ENCODE measurements at regions not wholly inside any gene's neighbourhood (a gene's known extent, or its start where the extent isn't known, plus 50 kb on each side); places are given as distances from the start of the nearest gene placed in this dataset.
"Not testable (repeated sequence)": the region's sequence is repeated elsewhere in the genome, so short reads cannot be mapped to it uniquely, and the experiment has no call there.

DNA sequence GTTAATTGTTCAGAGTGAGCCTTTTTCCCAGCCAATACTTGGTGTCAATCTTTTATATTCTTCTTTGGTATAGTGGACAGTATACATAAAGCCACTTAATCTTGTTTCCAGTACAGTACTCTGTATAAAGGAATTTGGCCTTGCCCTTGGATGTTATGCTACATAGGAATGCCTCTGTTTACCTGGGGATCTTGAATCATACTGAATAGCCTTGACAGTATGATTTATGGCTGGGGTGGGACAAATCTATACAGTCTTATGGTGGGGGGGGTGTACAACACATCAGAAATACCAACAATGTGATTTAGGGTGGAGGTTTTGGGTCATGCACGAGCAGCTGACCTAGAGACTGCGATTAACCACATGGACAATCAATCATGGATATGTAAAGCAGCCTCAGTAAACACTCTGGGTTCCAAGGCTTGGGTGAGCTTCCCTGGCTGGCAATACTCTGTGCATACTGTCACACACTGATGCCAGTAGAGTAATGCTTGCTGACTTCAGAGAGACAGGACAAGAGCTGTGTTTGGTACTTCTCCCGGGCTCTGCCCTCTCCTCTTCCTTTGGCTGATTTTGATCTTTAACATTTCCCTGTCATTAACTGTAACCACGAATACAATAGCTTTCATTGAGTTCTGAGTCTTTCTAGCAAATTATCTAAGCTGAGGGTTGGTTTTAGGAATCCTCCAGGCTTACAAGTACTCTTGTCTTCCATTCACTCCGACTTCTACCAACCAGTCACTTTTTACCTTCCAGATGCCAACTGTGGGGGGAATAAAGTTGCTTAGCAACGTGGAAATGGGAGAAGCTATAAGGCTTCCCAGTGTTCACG lies 84.6 kb downstream of the IARS1 start:
- Histone ChIP-seq H3K27me3 (ENCODE audit: insufficient read depth, low read length) (no peaks in the 10 kb centered on the region), H3K4me3 (ENCODE audit: insufficient read depth, low read length) (no peak overlapping the region), H3K36me3 (ENCODE audit: insufficient read depth, low read length) (peaks cover 52% of the 10 kb centered on the region), H3K27ac (ENCODE audit: low read depth, low read length) (no peak overlapping the region), H3K79me2 (ENCODE audit: insufficient read depth, low read length) (no peaks in the 10 kb centered on the region), H3K4me1 (ENCODE audit: insufficient read depth, low read length) (peaks cover 6% of the 10 kb centered on the region), H2AFZ (ENCODE audit: low read length) (no peak overlapping the region), H3K9me3 (ENCODE audit: low read depth, low read length) (no peaks in the 10 kb centered on the region), H4K20me1 (ENCODE audit: insufficient read depth, low read length) (peaks cover 6% of the 10 kb centered on the region), H3K4me2 (ENCODE audit: insufficient read depth, low read length) (no peak overlapping the region)
- TF ChIP-seq, protein P1, sequence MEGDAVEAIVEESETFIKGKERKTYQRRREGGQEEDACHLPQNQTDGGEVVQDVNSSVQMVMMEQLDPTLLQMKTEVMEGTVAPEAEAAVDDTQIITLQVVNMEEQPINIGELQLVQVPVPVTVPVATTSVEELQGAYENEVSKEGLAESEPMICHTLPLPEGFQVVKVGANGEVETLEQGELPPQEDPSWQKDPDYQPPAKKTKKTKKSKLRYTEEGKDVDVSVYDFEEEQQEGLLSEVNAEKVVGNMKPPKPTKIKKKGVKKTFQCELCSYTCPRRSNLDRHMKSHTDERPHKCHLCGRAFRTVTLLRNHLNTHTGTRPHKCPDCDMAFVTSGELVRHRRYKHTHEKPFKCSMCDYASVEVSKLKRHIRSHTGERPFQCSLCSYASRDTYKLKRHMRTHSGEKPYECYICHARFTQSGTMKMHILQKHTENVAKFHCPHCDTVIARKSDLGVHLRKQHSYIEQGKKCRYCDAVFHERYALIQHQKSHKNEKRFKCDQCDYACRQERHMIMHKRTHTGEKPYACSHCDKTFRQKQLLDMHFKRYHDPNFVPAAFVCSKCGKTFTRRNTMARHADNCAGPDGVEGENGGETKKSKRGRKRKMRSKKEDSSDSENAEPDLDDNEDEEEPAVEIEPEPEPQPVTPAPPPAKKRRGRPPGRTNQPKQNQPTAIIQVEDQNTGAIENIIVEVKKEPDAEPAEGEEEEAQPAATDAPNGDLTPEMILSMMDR (IDR thresholded peaks at IDR 0.05; ENCODE audit: extremely low read depth, low read depth, low read length) = no peak
- DNase-seq (ENCODE audit: insufficient read length, low spot score, missing footprints) = no peak

DNA sequence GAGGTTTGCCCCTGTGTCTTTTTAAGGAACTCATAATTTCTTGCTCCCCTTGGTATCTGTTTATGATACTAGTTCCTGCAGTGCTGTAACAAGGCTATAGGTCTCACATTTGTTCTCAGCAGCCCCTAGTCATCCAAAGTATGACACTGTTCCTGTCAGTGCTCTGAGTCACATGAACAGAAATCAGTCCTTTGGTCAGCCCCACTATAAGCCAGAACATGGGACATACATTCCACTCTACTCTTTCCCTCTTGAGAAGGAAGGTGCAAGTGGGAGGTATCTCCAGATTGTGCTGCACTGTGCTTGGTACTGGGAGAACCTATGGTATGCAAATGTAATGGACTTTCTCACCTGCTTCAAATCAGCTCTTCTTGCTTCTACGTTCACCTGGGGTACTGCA lies 87.0 kb downstream of the IARS1 start:
- H3K36me3 ChIP-seq (ENCODE audit: insufficient read depth, low read length) = peaks cover 34% of the 10 kb centered on the region
- H4K20me1 ChIP-seq (ENCODE audit: insufficient read depth, low read length) = no peaks in the 10 kb centered on the region
- no peaks in the 10 kb centered on the region for H3K27me3 ChIP-seq (ENCODE audit: insufficient read depth, low read length)
- TF ChIP-seq, protein P1 (IDR thresholded peaks at IDR 0.05; ENCODE audit: extremely low read depth, low read depth, low read length) = no peak
- H3K4me2 ChIP-seq (ENCODE audit: insufficient read depth, low read length) = no peak overlapping the region
- H2AFZ ChIP-seq (ENCODE audit: low read length) = no peak overlapping the region
- no peak overlapping the region for H3K4me3 ChIP-seq (ENCODE audit: insufficient read depth, low read length)
- H3K4me1 ChIP-seq (ENCODE audit: insufficient read depth, low read length) = no peaks in the 10 kb centered on the region
- no peaks in the 10 kb centered on the region for H3K79me2 ChIP-seq (ENCODE audit: insufficient read depth, low read length)
- H3K9me3 ChIP-seq (ENCODE audit: low read depth, low read length) = no peaks in the 10 kb centered on the region
- no peak for DNase-seq (ENCODE audit: insufficient read length, low spot score, missing footprints)
- no peak overlapping the region for H3K27ac ChIP-seq (ENCODE audit: low read depth, low read length)

- not testable (repeated sequence) for DNase-seq (ENCODE audit: insufficient read length, low spot score, missing footprints); H3K9me3 ChIP-seq (ENCODE audit: low read depth, low read length); H3K79me2 ChIP-seq (ENCODE audit: insufficient read depth, low read length); H2AFZ ChIP-seq (ENCODE audit: low read length); H3K27me3 ChIP-seq (ENCODE audit: insufficient read depth, low read length); H3K4me2 ChIP-seq (ENCODE audit: insufficient read depth, low read length); H3K4me1 ChIP-seq (ENCODE audit: insufficient read depth, low read length); H4K20me1 ChIP-seq (ENCODE audit: insufficient read depth, low read length); H3K27ac ChIP-seq (ENCODE audit: low read depth, low read length); H3K4me3 ChIP-seq (ENCODE audit: insufficient read depth, low read length)
- peaks cover 11% of the 10 kb centered on the region for H3K36me3 ChIP-seq (ENCODE audit: insufficient read depth, low read length)
Measured at GRCh38 chr9:92203887-92204286, 88.7 kb upstream of the SPTLC1 start.

DNA sequence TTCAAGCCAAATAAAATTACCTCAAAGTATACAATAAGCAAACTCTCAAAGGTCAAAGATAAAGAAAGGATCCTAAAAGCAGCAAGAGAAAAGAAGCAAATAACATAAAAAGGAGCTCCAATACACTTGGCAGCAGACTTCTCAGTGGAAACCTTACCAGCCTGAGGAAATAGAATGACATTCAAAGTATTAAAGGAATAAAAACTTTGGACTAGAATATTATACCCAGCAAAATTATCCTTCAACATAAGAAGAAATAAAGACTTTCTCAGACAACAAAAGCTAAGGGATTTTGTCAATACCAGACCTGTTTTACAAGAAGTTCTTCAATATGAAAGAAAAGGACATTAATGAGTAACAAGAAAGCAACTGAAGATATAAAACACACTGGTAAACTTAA lies 83.0 kb upstream of the SPTLC1 start:
- H3K4me3 ChIP-seq (ENCODE audit: insufficient read depth, low read length); DNase-seq (ENCODE audit: insufficient read length, low spot score, missing footprints); H2AFZ ChIP-seq (ENCODE audit: low read length); H3K27ac ChIP-seq (ENCODE audit: low read depth, low read length); H3K4me1 ChIP-seq (ENCODE audit: insufficient read depth, low read length); H4K20me1 ChIP-seq (ENCODE audit: insufficient read depth, low read length); H3K9me3 ChIP-seq (ENCODE audit: low read depth, low read length); H3K4me2 ChIP-seq (ENCODE audit: insufficient read depth, low read length); H3K79me2 ChIP-seq (ENCODE audit: insufficient read depth, low read length); H3K27me3 ChIP-seq (ENCODE audit: insufficient read depth, low read length); H3K36me3 ChIP-seq (ENCODE audit: insufficient read depth, low read length): not testable (repeated sequence)

DNA sequence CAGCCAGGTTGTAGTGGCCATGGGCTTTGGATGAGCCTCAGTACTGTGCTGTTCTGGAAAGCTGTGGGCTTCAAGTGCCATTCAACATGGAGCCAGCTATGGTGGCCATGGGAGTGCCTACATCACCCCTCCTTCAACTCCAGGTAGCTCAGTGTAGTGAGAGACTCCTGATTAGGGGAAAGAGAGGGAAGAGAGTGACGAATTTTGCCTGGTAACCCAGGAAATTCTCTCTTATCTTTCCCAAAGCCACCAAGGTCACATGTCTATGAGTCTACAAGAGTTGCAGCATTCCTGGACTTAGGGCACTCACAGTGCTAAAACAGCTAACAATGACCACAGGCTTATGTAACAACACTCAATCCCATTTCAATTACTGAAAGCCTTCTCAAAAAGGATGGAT lies 81.7 kb upstream of the SPTLC1 start:
- H4K20me1 ChIP-seq (ENCODE audit: insufficient read depth, low read length) = no peaks in the 10 kb centered on the region

More for the DNA sequence above, 81.7 kb upstream of the SPTLC1 start:
- Histone ChIP-seq H3K4me3 (ENCODE audit: insufficient read depth, low read length) (no peak overlapping the region), H3K36me3 (ENCODE audit: insufficient read depth, low read length) (no peaks in the 10 kb centered on the region), H3K79me2 (ENCODE audit: insufficient read depth, low read length) (no peaks in the 10 kb centered on the region), H3K4me1 (ENCODE audit: insufficient read depth, low read length) (peaks cover 6% of the 10 kb centered on the region), H3K9me3 (ENCODE audit: low read depth, low read length) (no peaks in the 10 kb centered on the region), H3K27me3 (ENCODE audit: insufficient read depth, low read length) (no peaks in the 10 kb centered on the region), H3K27ac (ENCODE audit: low read depth, low read length) (no peak overlapping the region), H2AFZ (ENCODE audit: low read length) (no peak overlapping the region), H3K4me2 (ENCODE audit: insufficient read depth, low read length) (no peak overlapping the region)
- DNase-seq (ENCODE audit: insufficient read length, low spot score, missing footprints) = no peak
- TF ChIP-seq, protein P1 (IDR thresholded peaks at IDR 0.05; ENCODE audit: extremely low read depth, low read depth, low read length) = no peak

Measured in osteoblast (primary cell).